Esophagus (tissue), 2 donors: ENCODE measurements at regions not wholly inside any gene's neighbourhood (a gene's known extent, or its start where the extent isn't known, plus 50 kb on each side); places are given as distances from the start of the nearest gene placed in this dataset.

ENCODE experiments used
- H3K27ac ChIP-seq, 2 donors: one replicate each; pipeline ENCODE4 v1.5.1; 2013; ENCODE audit warnings: low read depth in 2 of 2, mild to moderate bottlenecking in 2 of 2, inconsistent platforms in 1 of 2, low read length in 1 of 2, moderate library complexity in 1 of 2
- H3K27me3 ChIP-seq, 2 donors: one replicate each; pipeline ENCODE4 v1.6.1; 2013; ENCODE audit warnings: low read length in 2 of 2, control low read depth in 1 of 2, mild to moderate bottlenecking in 1 of 2; ENCODE audit not compliant: insufficient read depth in 2 of 2, control insufficient read depth in 1 of 2
- H3K36me3 ChIP-seq, 2 donors: one replicate each; pipeline ENCODE4 v1.6.1; 2013; ENCODE audit warnings: low read length in 1 of 2; ENCODE audit not compliant: control insufficient read depth in 2 of 2, insufficient read depth in 2 of 2
- H3K4me1 ChIP-seq, 2 donors: one replicate each; pipeline ENCODE4 v1.6.1; 2013; ENCODE audit warnings: low read length in 1 of 2; ENCODE audit not compliant: control insufficient read depth in 2 of 2, insufficient read depth in 2 of 2
- H3K4me3 ChIP-seq, 2 donors: one replicate each; pipeline ENCODE4 v1.5.1; 2013; ENCODE audit warnings: low read length in 2 of 2, mild to moderate bottlenecking in 2 of 2, low read depth in 1 of 2, moderate library complexity in 1 of 2
- H3K9me3 ChIP-seq, 2 donors: one replicate each; pipeline ENCODE4 v1.6.1; 2013; ENCODE audit warnings: mild to moderate bottlenecking in 2 of 2, low read depth in 1 of 2, low read length in 1 of 2, moderate library complexity in 1 of 2; ENCODE audit not compliant: control insufficient read depth in 2 of 2, insufficient read depth in 1 of 2
- WGBS, 2 donors: extraction: QIAGEN DNeasy Blood & Tissue Kit; methylation state at CpG; one replicate each; pipeline ENCODE4 v1.1.7; 2013; 5-methylcytosine and 5-hydroxymethylcytosine counted together
- donor health status: healthy with polysubstance abuse.
- donor health status: Bipolar disorder and iron deficiency.

DNA sequence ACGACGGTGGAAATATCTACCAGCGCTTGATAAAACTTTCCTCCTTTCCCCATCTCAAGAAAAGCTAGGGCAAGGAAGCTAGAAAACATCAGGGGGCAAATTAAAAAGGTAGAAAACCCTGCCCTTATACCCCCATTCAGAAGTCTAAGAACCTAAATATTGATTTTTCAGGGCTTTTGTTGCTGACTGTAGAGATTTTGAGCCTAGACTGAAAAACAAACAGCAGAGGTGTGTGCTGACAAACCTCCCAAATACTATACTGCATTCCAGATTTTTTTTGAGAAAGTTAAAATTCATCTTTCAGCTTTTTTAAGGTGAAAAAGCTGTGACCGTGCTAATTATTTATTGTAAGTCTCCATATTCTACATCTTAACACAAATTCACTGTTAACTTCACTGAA lies 478.3 kb upstream of the SOX5 start:
- no peaks in the 10 kb centered on the region for H3K27me3 ChIP-seq
- no peak overlapping the region for H3K4me3 ChIP-seq
- H3K36me3 ChIP-seq: no peaks in the 10 kb centered on the region
- 76 to 89% methylated on average over 4 of the region's 4 CpGs for WGBS, 2 donors
- H3K9me3 ChIP-seq: no peaks in the 10 kb centered on the region
- H3K27ac ChIP-seq: no peak overlapping the region
- H3K4me1 ChIP-seq: peaks cover 0 to 2% of the 10 kb centered on the region in 2 donors

DNA sequence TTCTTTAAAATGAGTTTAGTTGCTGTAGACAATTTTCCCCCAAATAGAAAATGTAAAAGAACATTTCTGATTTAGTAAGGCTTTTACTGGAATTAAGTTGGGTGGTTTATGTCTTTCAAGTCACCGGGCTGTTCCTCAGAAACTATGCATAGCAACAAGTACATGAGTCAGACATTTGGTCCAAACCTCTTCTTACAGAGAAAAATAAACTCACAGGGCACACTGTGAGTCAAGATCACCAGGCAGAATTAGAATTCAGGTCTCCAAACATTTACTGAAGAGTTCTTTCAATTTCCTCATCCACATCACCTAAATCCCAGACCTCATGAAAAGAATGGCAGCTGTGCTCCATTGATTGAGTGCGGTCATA lies 476.1 kb upstream of the SOX5 start:
- no peak overlapping the region for H3K27ac ChIP-seq

DNA sequence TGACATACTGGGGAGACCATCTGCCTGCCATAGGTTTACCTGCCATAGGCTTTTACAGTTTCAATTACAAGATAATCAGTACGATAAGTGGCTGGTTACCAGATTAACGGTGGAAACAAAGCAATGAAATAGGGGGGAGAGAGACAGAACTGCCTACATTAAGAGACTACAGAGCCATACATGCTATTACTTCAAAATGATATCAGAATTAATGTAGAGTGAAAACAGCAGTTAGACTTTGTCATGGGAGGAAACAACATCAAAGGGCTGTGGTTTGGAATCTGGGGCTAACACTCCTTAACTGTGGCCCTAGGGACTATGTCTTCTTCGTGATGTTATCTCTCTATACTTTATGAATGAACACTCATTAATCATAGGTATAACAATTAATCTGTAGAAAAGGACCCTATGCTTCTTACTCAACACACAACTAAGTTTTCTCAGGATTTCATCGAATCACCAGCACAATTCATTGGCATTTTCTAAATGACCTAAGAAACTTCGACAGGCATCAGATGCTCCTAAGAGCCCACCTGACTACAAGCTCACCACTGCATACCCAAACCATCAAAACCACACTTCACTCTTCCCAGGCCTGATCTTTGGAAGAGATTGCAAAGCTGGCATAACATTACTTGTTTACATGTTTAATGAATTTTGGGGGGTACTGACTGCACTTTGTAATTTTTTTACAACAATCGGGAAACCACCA lies 475.6 kb upstream of the SOX5 start:
- Histone ChIP-seq H3K4me3 (no peak overlapping the region), H3K4me1 (peaks cover 0 to 2% of the 10 kb centered on the region in 2 donors), H3K27ac (no peak overlapping the region), H3K9me3 (no peaks in the 10 kb centered on the region), H3K36me3 (no peaks in the 10 kb centered on the region), H3K27me3 (no peaks in the 10 kb centered on the region)
- WGBS, 2 donors: 71% methylated on average over 6 of the region's 6 CpGs

More for the DNA sequence above, 476.1 kb upstream of the SOX5 start:
- Histone ChIP-seq H3K36me3 (no peaks in the 10 kb centered on the region), H3K4me1 (peaks cover 0 to 2% of the 10 kb centered on the region in 2 donors), H3K27me3 (no peaks in the 10 kb centered on the region), H3K4me3 (no peak overlapping the region), H3K9me3 (no peaks in the 10 kb centered on the region)
- WGBS, 2 donors: 77 to 85% methylated on average over 2 of the region's 2 CpGs

DNA sequence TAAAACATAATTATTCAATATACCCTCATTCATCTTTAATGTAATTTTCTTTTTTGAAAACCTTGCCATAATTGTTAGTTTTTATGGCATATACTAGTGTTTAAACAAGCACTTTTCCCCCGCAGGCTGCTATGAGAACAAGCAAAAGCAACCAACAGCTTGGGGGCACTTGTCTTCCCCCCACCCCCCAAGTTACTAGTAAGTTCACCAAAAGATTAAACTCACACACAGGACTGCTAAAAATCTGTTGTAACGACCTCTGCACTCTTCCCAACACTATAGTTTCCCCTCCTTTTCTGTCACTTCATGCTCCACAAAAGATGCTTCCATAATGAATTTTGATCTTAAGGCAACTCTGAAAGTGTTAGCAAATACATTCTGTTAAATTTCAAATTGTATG lies 474.9 kb upstream of the SOX5 start:
- H3K4me3 ChIP-seq: no peak overlapping the region
- H3K27me3 ChIP-seq: no peaks in the 10 kb centered on the region
- WGBS, 2 donors: 59 to 78% methylated on average over 2 of the region's 2 CpGs
- H3K4me1 ChIP-seq: peaks cover 0 to 2% of the 10 kb centered on the region in 2 donors
- H3K9me3 ChIP-seq: no peaks in the 10 kb centered on the region
- no peak overlapping the region for H3K27ac ChIP-seq
- H3K36me3 ChIP-seq: no peaks in the 10 kb centered on the region

GRCh38 chr12:24423611-24424010 lies 474.1 kb upstream of the SOX5 start:
- WGBS, 2 donors: 87 to 92% methylated on average over 4 of the region's 4 CpGs
- Histone ChIP-seq H3K4me3 (no peak overlapping the region), H3K36me3 (no peaks in the 10 kb centered on the region), H3K9me3 (no peaks in the 10 kb centered on the region), H3K4me1 (peaks cover 0 to 2% of the 10 kb centered on the region in 2 donors), H3K27ac (no peak overlapping the region), H3K27me3 (no peaks in the 10 kb centered on the region)

DNA sequence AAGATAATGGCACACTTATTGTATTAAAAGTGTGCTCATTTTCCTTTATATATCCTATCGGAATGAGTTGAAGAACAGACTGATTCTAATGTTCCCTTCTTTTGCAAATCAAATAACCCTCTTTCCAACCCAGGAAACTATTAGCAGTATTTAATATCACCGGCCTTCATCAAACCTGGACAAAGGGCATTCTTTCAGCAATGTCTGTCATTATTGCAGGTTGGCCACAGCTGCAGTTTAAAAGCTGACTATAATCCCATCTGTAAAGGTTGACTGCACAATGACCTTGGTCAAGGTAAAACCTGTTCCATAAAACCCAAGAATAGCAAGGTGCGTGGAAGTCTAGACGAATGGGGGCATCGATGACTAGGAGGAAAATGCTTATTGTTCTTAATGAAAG lies 472.3 kb upstream of the SOX5 start:
- H3K4me1 ChIP-seq: peaks cover 0 to 2% of the 10 kb centered on the region in 2 donors
- H3K4me3 ChIP-seq: no peak overlapping the region
- no peaks in the 10 kb centered on the region for H3K27me3 ChIP-seq
- H3K36me3 ChIP-seq: no peaks in the 10 kb centered on the region
- H3K27ac ChIP-seq: no peak overlapping the region
- H3K9me3 ChIP-seq: no peaks in the 10 kb centered on the region
- 72 to 90% methylated on average over 5 of the region's 5 CpGs for WGBS, 2 donors

DNA sequence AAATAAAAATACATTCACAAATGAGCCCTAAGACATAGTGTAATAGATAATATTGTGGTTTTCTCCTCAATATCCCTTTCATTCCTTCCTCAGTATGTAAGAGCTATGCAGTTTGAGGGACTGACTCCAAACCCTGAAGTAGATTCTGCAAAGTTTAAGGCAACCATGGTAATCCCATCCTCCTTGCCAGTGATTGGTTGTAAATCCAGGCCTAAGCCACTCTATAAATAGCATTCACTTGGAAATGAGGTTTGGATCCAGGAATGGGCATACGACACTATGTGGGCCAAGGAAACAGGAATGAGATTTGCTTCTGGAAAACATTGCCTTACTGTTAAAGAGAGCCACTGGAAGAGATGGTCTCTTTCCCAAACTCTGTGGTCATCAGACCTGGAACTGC lies 468.7 kb upstream of the SOX5 start:
- no peaks in the 10 kb centered on the region for H3K36me3 ChIP-seq
- no peak overlapping the region for H3K4me3 ChIP-seq
- WGBS, 2 donors: 76 to 81% methylated on average over 1 of the region's 1 CpG
- no peak overlapping the region for H3K27ac ChIP-seq
- no peaks in the 10 kb centered on the region for H3K27me3 ChIP-seq
- no peaks in the 10 kb centered on the region for H3K4me1 ChIP-seq
- H3K9me3 ChIP-seq: no peaks in the 10 kb centered on the region

DNA sequence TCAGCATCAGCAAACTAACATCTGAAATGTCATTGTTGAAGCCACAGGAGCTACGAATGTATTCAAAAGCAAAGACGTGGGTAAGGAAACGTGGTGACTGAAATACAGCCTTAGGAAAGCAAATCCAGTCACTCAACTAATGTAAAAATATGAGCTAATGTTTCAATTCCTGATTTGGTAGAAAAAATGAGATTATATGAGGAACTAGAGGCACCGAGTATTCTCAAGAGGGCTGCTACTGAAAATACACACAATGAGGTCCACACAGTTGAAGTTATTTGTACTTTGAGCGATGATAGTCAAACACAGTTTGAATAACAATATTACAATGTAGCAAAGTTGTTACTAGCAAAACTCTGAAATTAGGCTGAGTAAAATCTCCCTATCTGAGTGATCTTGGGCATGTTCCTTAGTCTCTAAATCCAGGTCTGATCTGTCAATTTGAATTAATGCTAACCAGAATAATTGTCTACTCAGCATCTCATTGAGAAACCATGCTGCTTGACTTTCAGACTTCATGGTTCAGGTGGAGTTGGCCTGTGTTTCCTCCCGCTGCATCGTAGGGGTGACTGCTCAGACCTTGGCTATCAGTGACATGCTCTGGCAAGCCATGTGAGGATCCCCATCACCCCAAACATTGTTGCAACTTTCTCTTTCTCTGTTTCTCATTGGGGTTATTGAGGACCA lies 467.1 kb upstream of the SOX5 start:
- H3K4me1 ChIP-seq: no peaks in the 10 kb centered on the region
- no peaks in the 10 kb centered on the region for H3K27me3 ChIP-seq
- H3K9me3 ChIP-seq: no peaks in the 10 kb centered on the region
- H3K27ac ChIP-seq: no peak overlapping the region
- no peak overlapping the region for H3K4me3 ChIP-seq
- H3K36me3 ChIP-seq: no peaks in the 10 kb centered on the region
- WGBS, 2 donors: 81 to 88% methylated on average over 7 of the region's 7 CpGs

DNA sequence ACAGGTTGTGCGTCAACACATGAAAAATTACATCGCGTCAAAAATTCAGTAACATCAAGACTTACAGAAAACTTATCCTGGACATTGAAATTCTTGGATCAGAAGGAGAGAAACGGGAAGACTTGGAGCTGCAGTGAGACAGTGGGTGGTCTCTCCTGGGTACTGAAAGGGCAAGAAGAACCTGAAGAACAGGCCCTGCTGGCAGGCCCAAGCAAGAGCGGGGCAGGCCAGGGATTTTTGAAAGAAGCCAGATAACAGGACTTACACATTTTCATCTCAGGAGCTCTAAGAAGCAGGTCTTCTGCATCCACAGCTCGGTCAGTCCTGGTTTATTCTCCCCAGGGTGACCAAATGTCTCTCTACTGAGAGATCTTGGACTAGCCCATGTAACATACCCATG lies 466.5 kb upstream of the SOX5 start:
- H3K9me3 ChIP-seq: no peaks in the 10 kb centered on the region
- H3K27me3 ChIP-seq: no peaks in the 10 kb centered on the region
- H3K27ac ChIP-seq: no peak overlapping the region
- H3K4me1 ChIP-seq: no peaks in the 10 kb centered on the region
- WGBS, 2 donors: 73 to 76% methylated on average over 6 of the region's 6 CpGs
- H3K36me3 ChIP-seq: no peaks in the 10 kb centered on the region
- H3K4me3 ChIP-seq: no peak overlapping the region

DNA sequence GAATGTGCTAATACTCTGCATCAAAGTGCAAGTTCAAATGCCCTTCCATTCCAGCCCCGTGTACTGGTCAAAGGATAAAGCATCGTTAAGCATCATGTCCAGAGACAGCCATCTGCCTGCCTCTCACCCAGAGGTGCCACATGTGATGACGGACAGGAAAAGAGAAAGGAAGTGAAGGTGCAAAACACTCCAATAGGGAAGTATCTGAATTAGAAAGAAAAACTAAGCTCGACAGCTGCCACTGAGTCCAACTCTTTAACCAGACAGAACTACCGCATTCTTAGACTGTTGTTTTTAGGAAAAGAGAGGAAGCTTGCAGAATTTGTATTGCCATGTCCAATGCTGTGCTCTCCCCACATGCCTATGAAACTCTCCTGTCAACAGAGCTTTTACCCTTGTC lies 465.0 kb upstream of the SOX5 start:
- 58 to 66% methylated on average over 5 of the region's 5 CpGs for WGBS, 2 donors
- no peaks in the 10 kb centered on the region for H3K4me1 ChIP-seq
- no peaks in the 10 kb centered on the region for H3K27me3 ChIP-seq
- H3K36me3 ChIP-seq: no peaks in the 10 kb centered on the region
- H3K4me3 ChIP-seq: no peak overlapping the region
- no peaks in the 10 kb centered on the region for H3K9me3 ChIP-seq
- no peak overlapping the region for H3K27ac ChIP-seq
